Nephron progenitor cell (in vitro differentiated cells): ENCODE measurements at regions not wholly inside any gene's neighbourhood (a gene's known extent, or its start where the extent isn't known, plus 50 kb on each side); places are given as distances from the start of the nearest gene placed in this dataset.
"Not testable (repeated sequence)": the region's sequence is repeated elsewhere in the genome, so short reads cannot be mapped to it uniquely, and the experiment has no call there.

ENCODE experiments used
- DNase-seq: peaks from one replicate; pipeline ENCODE4 v3.0.0; 2021
- H3K27ac Mint-ChIP-seq: 2 replicates; pipeline ENCODE4 v1.8.0; 2021; ENCODE audit warnings: mild to moderate bottlenecking, moderate library complexity, mixed read lengths
- H3K27me3 Mint-ChIP-seq: 2 replicates; pipeline ENCODE4 v1.8.0; 2021; ENCODE audit warnings: mild to moderate bottlenecking, low read depth, mixed read lengths; ENCODE audit not compliant: poor library complexity
- H3K36me3 Mint-ChIP-seq: 2 replicates; pipeline ENCODE4 v1.8.0; 2021; ENCODE audit warnings: low read depth, mixed read lengths
- H3K4me1 Mint-ChIP-seq: 2 replicates; pipeline ENCODE4 v1.8.0; 2021; ENCODE audit warnings: mixed read lengths
- H3K4me3 Mint-ChIP-seq: 2 replicates; pipeline ENCODE4 v1.8.0; 2021; ENCODE audit warnings: mild to moderate bottlenecking, moderate library complexity, mixed read lengths
- H3K9me3 Mint-ChIP-seq: 2 replicates; pipeline ENCODE4 v1.8.0; 2021; ENCODE audit warnings: mild to moderate bottlenecking, moderate library complexity, mixed read lengths
- CTCF ChIP-seq: fragments of 200-600 bp; sonication (generic); IDR thresholded peaks from 2 replicates; pipeline ENCODE4 v1.5.0; 2021; ENCODE audit warnings: antibody characterized with exemption

GRCh38 chr10:61016007-61016406, 72.0 kb upstream of the RHOBTB1 start:
- no peaks in the 10 kb centered on the region for H3K36me3 Mint-ChIP-seq
- H3K9me3 Mint-ChIP-seq = no peaks in the 10 kb centered on the region
- TF ChIP-seq CTCF = no peak
- no peak for DNase-seq
- H3K27me3 Mint-ChIP-seq = no peaks in the 10 kb centered on the region
- no peaks in the 10 kb centered on the region for H3K4me1 Mint-ChIP-seq
- H3K27ac Mint-ChIP-seq = no peak overlapping the region
- no peak overlapping the region for H3K4me3 Mint-ChIP-seq

GRCh38 chr10:61010863-61011262, 66.9 kb upstream of the RHOBTB1 start:
- Mint-ChIP-seq H3K4me1 (no peaks in the 10 kb centered on the region), H3K27ac (no peak overlapping the region), H3K27me3 (no peaks in the 10 kb centered on the region), H3K36me3 (no peaks in the 10 kb centered on the region), H3K4me3 (no peak overlapping the region), H3K9me3 (no peaks in the 10 kb centered on the region)
- no peak for DNase-seq
- TF ChIP-seq CTCF = no peak

GRCh38 chr10:61003069-61003468, 59.1 kb upstream of the RHOBTB1 start:
- not testable (repeated sequence) for DNase-seq, H3K36me3 Mint-ChIP-seq, H3K4me1 Mint-ChIP-seq, H3K27ac Mint-ChIP-seq, H3K4me3 Mint-ChIP-seq
- peaks cover 17% of the 10 kb centered on the region for H3K9me3 Mint-ChIP-seq
- H3K27me3 Mint-ChIP-seq = peaks cover 15% of the 10 kb centered on the region

GRCh38 chr10:61001731-61002122, 57.7 kb upstream of the RHOBTB1 start:
- H3K4me1 Mint-ChIP-seq = peaks cover 8% of the 10 kb centered on the region
- no peak for TF ChIP-seq CTCF
- peak overlapping the region; percentile 78 for H3K4me3 Mint-ChIP-seq
- H3K9me3 Mint-ChIP-seq = peaks cover 17% of the 10 kb centered on the region
- H3K27me3 Mint-ChIP-seq = peaks cover 17% of the 10 kb centered on the region
- no peak for DNase-seq
- H3K27ac Mint-ChIP-seq = no peak overlapping the region
- H3K36me3 Mint-ChIP-seq = no peaks in the 10 kb centered on the region

- peaks cover 21% of the 10 kb centered on the region for H3K27me3 Mint-ChIP-seq
- H3K36me3 Mint-ChIP-seq = no peaks in the 10 kb centered on the region
- H3K9me3 Mint-ChIP-seq = peaks cover 17% of the 10 kb centered on the region
- H3K4me1 Mint-ChIP-seq = peaks cover 8% of the 10 kb centered on the region
- peak overlapping the region; percentile 90 for H3K4me3 Mint-ChIP-seq
- H3K27ac Mint-ChIP-seq = no peak overlapping the region
- peak; percentile 78 for DNase-seq
- no peak for TF ChIP-seq CTCF
These were observed 57.1 kb upstream of the RHOBTB1 start for GRCh38 chr10:61000769-61001730.

- DNase-seq = no peak
- no peak for TF ChIP-seq CTCF
- Mint-ChIP-seq H3K9me3 (peaks cover 9% of the 10 kb centered on the region), H3K36me3 (no peaks in the 10 kb centered on the region), H3K4me3 (no peak overlapping the region), H3K4me1 (peaks cover 8% of the 10 kb centered on the region), H3K27ac (no peak overlapping the region), H3K27me3 (peaks cover 21% of the 10 kb centered on the region)
These were observed 54.9 kb upstream of the RHOBTB1 start for GRCh38 chr10:60998932-60999331.
